ENCODE measurements at regions not wholly inside any gene's neighbourhood (a gene's known extent, or its start where the extent isn't known, plus 50 kb on each side); places are given as distances from the start of the nearest gene placed in this dataset.

- TF ChIP-seq CTCF (IDR thresholded peaks at IDR 0.05) (no peak), POLR2A (IDR thresholded peaks at IDR 0.05) (no peak)
Measured at GRCh38 chr10:111525696-111526095, 448.9 kb downstream of the ADRA2A start.

Measured in lower leg skin (tissue), 3 donors.